Natural killer cell (primary cell): ENCODE measurements at regions not wholly inside any gene's neighbourhood (a gene's known extent, or its start where the extent isn't known, plus 50 kb on each side); places are given as distances from the start of the nearest gene placed in this dataset.

Experiments
- ATAC-seq, 3 donors: fragments of 150-1000 bp in 2 of 3; fragments of 200-7000 bp in 1 of 3; cut with Tn5 transposase; 1 replicate in 1 of 3; 2 replicates in 2 of 3; pipeline ENCODE4 v1.10.0; 2021; ENCODE audit warnings: mild to moderate bottlenecking in 2 of 3, moderate library complexity in 2 of 3
- DNase-seq, 2 donors: peaks; one replicate each; pipeline versions ENCODE4 v3.0.0 to v3.0.0-alpha.2; 2013 to 2021; ENCODE audit warnings: mixed read lengths in 1 of 2
- H3K27ac ChIP-seq: one replicate; pipeline ENCODE4 v1.5.1; 2013; ENCODE audit warnings: mild to moderate bottlenecking, low read length
- H3K27me3 ChIP-seq: one replicate; pipeline ENCODE4 v1.6.1; 2013; ENCODE audit warnings: low read length; ENCODE audit not compliant: control insufficient read depth, insufficient read depth
- H3K36me3 ChIP-seq: one replicate; pipeline ENCODE4 v1.6.1; 2013; ENCODE audit warnings: low read length; ENCODE audit not compliant: control insufficient read depth, insufficient read depth
- H3K4me1 ChIP-seq: one replicate; pipeline ENCODE4 v1.6.1; 2013; ENCODE audit warnings: low read length; ENCODE audit not compliant: control insufficient read depth, insufficient read depth
- H3K4me3 ChIP-seq: one replicate; pipeline ENCODE4 v1.5.1; 2013; ENCODE audit warnings: low read length
- H3K9me3 ChIP-seq: one replicate; pipeline ENCODE4 v1.6.1; 2013; ENCODE audit warnings: low read length; ENCODE audit not compliant: control insufficient read depth, insufficient read depth
- H3K27ac Mint-ChIP-seq, 2 donors: one replicate each; pipeline ENCODE4 v1.8.0; 2022; ENCODE audit warnings: mild to moderate bottlenecking in 2 of 2, mixed read lengths in 2 of 2, moderate library complexity in 1 of 2
- H3K27me3 Mint-ChIP-seq, 2 donors: one replicate each; pipeline ENCODE4 v1.8.0; 2022; ENCODE audit warnings: low read depth in 2 of 2, mixed read lengths in 2 of 2
- H3K36me3 Mint-ChIP-seq: one replicate; pipeline ENCODE4 v1.8.0; 2022; ENCODE audit warnings: mixed read lengths
- H3K4me1 Mint-ChIP-seq, 2 donors: one replicate each; pipeline ENCODE4 v1.8.0; 2022; ENCODE audit warnings: mixed read lengths in 2 of 2
- H3K4me3 Mint-ChIP-seq: one replicate; pipeline ENCODE4 v1.8.0; 2022; ENCODE audit warnings: mild to moderate bottlenecking, moderate library complexity, mixed read lengths
- H3K9me3 Mint-ChIP-seq, 2 donors: one replicate each; pipeline ENCODE4 v1.8.0; 2022; ENCODE audit warnings: mixed read lengths in 2 of 2
- CTCF ChIP-seq: fragments of 200-600 bp; IDR thresholded peaks from one replicate; pipeline ENCODE4 v1.8.0; 2022; ENCODE audit warnings: antibody characterized with exemption
- WGBS: methylation state at CpG from one replicate; pipeline ENCODE4 v1.1.7; 2013; ENCODE audit warnings: missing lambda C conversion rate; ENCODE audit not compliant: insufficient coverage; 5-methylcytosine and 5-hydroxymethylcytosine counted together
- intact Hi-C: fragments of 100-400 bp; cut with micrococcal nuclease; formaldehyde crosslinking; loops from one replicate; pipeline ENCODE4 v1.14.2; 2022

GRCh38 chr21:28773036-28773435 is 219.6 kb downstream of the LTN1 start:
- DNase-seq, result no peak
- Mint-ChIP-seq H3K27ac (no peak overlapping the region), H3K27me3 (no peaks in the 10 kb centered on the region), H3K4me3 (no peak overlapping the region), H3K36me3 (peaks cover 13% of the 10 kb centered on the region), H3K9me3 (peaks cover 0 to 2% of the 10 kb centered on the region in 2 donors), H3K4me1 (peaks cover 48 to 57% of the 10 kb centered on the region in 2 donors)
- intact Hi-C loops, result no loop called here
- 100% methylated on average over 1 of the region's 2 CpGs for WGBS
- Histone ChIP-seq H3K9me3 (no peaks in the 10 kb centered on the region), H3K27ac (no peak overlapping the region), H3K4me3 (no peak overlapping the region), H3K27me3 (no peaks in the 10 kb centered on the region), H3K36me3 (peaks cover 2% of the 10 kb centered on the region), H3K4me1 (no peaks in the 10 kb centered on the region)
- no peak for ATAC-seq
- TF ChIP-seq CTCF, result no peak

GRCh38 chr21:28771790-28772501 is 220.7 kb downstream of the LTN1 start:
- Histone ChIP-seq H3K36me3 (no peaks in the 10 kb centered on the region), H3K4me3 (no peak overlapping the region), H3K9me3 (no peaks in the 10 kb centered on the region), H3K4me1 (no peaks in the 10 kb centered on the region), H3K27me3 (no peaks in the 10 kb centered on the region), H3K27ac (no peak overlapping the region)
- intact Hi-C loops, result no loop called here
- 50% methylated on average over 1 of the region's 3 CpGs for WGBS
- H3K4me1 Mint-ChIP-seq, result peaks cover 45 to 49% of the 10 kb centered on the region in 2 donors
- no peak overlapping the region for H3K27ac Mint-ChIP-seq
- TF ChIP-seq CTCF, result no peak
- H3K27me3 Mint-ChIP-seq, result no peaks in the 10 kb centered on the region
- H3K36me3 Mint-ChIP-seq, result peaks cover 13% of the 10 kb centered on the region
- DNase-seq (no peak), ATAC-seq (no peak)
- H3K9me3 Mint-ChIP-seq, result peaks cover 2% of the 10 kb centered on the region in 2 donors
- H3K4me3 Mint-ChIP-seq, result no peak overlapping the region

DNA sequence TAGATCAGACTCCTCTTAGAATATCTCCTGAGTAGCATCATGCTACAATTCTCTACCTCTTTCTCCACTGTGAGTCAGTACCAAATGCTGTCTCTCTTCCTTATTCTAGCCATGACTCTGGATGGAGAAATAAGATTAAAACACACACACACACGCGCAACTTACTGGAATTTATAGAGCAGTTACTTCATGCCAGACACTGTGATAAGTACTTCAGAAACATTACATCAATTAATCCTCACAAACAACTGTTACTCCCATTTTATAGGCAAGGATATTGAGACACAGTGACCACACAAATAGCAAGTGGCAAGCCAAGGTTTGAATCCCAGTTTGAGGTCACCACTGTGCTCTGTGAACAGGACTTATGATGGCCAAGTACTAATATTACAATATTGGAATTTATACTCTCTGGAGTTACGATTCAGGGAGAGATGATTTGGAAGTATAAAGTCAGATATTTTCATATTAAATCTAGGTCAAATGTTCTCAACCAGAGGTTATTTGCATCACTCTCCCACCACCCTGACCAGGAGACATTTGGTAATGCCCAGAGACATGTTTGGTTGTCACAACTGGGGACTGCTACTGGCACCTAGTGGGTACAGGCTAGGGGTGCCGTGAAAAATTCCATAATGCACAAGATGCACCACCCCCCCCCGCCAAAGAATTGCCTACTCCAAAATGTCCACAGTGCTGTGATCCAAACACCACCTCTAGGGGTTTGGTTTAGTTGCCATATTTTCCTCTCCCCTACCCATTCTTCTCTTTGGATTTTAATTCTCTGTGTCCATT is 221.6 kb downstream of the LTN1 start:
- Histone ChIP-seq H3K27ac (no peak overlapping the region), H3K9me3 (no peaks in the 10 kb centered on the region), H3K4me3 (no peak overlapping the region), H3K4me1 (no peaks in the 10 kb centered on the region), H3K27me3 (no peaks in the 10 kb centered on the region), H3K36me3 (no peaks in the 10 kb centered on the region)
- WGBS, result 100% methylated on average over 4 of the region's 5 CpGs
- Mint-ChIP-seq H3K4me1 (peaks cover 36 to 40% of the 10 kb centered on the region in 2 donors), H3K4me3 (no peak overlapping the region), H3K27me3 (no peaks in the 10 kb centered on the region), H3K36me3 (peaks cover 13% of the 10 kb centered on the region), H3K9me3 (peaks cover 2 to 6% of the 10 kb centered on the region in 2 donors), H3K27ac (peak overlapping the region in 1 of 2 donors; percentile 26)
- no peak for DNase-seq
- intact Hi-C loops, result no loop called here
- ATAC-seq, result no peak
- TF ChIP-seq CTCF, result no peak
